ENCODE measurements at regions not wholly inside any gene's neighbourhood (a gene's known extent, or its start where the extent isn't known, plus 50 kb on each side); places are given as distances from the start of the nearest gene placed in this dataset.
"Not testable (repeated sequence)": the region's sequence is repeated elsewhere in the genome, so short reads cannot be mapped to it uniquely, and the experiment has no call there.

DNA sequence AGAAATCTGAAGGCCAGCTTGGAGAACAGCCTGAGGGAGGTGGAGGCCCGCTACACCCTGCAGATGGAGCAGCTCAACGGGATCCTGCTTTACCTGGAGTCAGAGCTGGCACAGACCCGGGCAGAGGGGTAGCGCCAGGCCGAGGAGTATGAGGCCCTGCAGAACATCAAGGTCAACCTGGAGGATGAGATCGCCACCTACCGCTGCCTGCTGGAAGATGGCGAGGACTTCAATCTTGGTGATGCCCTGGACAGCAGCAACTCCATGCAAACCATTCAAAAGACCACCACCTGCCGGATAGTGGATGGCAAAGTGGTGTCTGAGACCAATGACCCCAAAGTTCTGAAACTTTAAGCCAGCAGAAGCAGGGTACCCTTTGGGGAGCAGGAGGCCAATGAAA, 318.4 kb downstream of the ZFHX3 start:
- not testable (repeated sequence) for H3K27ac ChIP-seq, H3K4me1 ChIP-seq, H3K4me3 ChIP-seq, H3K27me3 ChIP-seq, H3K36me3 ChIP-seq, ATAC-seq
- peaks cover 0 to 16% (median 0%) of the 10 kb centered on the region in 3 donors for H3K9me3 ChIP-seq
- WGBS, 2 donors (ENCODE audit: low coverage in 1 of 2): 97 to 100% methylated on average over 1 to 6 of the region's 9 CpGs

DNA sequence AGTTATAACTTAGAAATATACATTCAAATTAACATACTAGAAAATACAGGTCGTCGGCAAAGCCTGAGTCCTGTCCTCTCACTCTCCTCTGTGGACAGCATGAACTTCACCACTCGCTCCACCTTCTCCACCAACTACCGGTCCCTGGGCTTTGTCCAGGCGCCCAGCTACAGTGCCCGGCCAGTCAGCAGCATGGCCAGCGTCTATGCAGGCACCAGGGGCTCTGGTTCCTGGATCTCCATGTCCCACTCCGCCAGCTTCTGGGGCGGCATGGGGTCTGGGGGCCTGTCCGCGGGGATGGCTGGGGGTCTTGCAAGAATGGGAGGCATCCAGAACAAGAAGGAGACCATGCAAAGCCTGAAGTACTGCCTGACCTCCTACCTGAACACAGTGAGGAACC, 319.4 kb downstream of the ZFHX3 start:
- TF ChIP-seq, protein P1, sequence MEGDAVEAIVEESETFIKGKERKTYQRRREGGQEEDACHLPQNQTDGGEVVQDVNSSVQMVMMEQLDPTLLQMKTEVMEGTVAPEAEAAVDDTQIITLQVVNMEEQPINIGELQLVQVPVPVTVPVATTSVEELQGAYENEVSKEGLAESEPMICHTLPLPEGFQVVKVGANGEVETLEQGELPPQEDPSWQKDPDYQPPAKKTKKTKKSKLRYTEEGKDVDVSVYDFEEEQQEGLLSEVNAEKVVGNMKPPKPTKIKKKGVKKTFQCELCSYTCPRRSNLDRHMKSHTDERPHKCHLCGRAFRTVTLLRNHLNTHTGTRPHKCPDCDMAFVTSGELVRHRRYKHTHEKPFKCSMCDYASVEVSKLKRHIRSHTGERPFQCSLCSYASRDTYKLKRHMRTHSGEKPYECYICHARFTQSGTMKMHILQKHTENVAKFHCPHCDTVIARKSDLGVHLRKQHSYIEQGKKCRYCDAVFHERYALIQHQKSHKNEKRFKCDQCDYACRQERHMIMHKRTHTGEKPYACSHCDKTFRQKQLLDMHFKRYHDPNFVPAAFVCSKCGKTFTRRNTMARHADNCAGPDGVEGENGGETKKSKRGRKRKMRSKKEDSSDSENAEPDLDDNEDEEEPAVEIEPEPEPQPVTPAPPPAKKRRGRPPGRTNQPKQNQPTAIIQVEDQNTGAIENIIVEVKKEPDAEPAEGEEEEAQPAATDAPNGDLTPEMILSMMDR (IDR thresholded peaks at IDR 0.05): no peak
- TF ChIP-seq EP300 (IDR thresholded peaks at IDR 0.05): no peak
- TF ChIP-seq POLR2A (IDR thresholded peaks at IDR 0.05): no peak
- H3K4me1 ChIP-seq: no peaks in the 10 kb centered on the region
- H3K27ac ChIP-seq: no peak overlapping the region
- H3K4me3 ChIP-seq: no peak overlapping the region
- H3K27me3 ChIP-seq: no peaks in the 10 kb centered on the region
- WGBS, 2 donors (ENCODE audit: low coverage in 1 of 2): 93% methylated on average over 3 of the region's 11 CpGs; no CpG with 5 or more reads in 1 of the 2 donors
- no peaks in the 10 kb centered on the region for H3K36me3 ChIP-seq
- peaks cover 0 to 10% (median 0%) of the 10 kb centered on the region in 3 donors for H3K9me3 ChIP-seq
- no peak for ATAC-seq

DNA sequence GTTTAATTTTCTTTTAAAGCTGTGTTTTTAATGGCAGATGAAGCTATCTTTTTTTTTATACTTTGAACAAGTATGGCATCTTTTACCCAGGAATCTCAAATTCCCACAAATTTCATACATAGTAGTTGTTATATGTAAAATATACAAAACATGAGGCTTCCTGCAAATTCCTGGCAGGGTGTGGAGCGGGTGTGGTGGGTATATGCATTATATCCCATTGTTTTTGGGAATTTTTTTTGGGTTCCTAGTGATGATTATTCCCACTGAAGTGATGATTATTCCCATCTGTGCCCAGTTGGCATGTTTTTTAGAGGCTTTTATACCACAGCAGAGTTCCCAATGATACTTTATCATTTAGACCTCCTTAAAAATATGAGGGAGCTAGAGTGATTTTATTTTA, 320.4 kb downstream of the ZFHX3 start:
- Histone ChIP-seq H3K27me3 (no peaks in the 10 kb centered on the region), H3K4me3 (no peak overlapping the region), H3K27ac (no peak overlapping the region), H3K9me3 (peaks cover 0 to 6% (median 0%) of the 10 kb centered on the region in 3 donors), H3K36me3 (no peaks in the 10 kb centered on the region), H3K4me1 (no peaks in the 10 kb centered on the region)
- 86 to 100% methylated on average over 1 of the region's 1 CpG for WGBS, 2 donors (ENCODE audit: low coverage in 1 of 2)
- ATAC-seq: no peak
- TF ChIP-seq POLR2AphosphoS5 (IDR thresholded peaks at IDR 0.05) (no peak), EP300 (IDR thresholded peaks at IDR 0.05) (no peak), POLR2A (IDR thresholded peaks at IDR 0.05) (no peak)
- TF ChIP-seq, protein P1 (IDR thresholded peaks at IDR 0.05): no peak

DNA sequence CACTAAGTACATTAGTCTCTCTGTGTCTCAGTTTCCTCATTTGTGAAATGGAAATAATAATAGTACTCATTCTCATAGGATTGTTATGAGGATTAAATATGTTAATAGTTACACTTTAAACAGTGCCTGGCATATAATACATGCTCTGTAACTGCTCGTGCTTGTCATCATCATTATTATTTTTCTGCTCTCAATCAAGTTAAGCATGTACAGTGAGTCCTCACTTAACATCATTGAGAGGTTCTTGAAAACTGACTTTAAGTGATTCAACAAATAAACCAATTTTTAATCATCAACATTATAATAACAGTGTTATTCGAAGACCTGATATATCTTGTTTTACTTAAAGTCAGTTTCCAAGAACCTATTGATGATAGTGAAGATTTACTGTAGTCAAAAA, 322.3 kb downstream of the ZFHX3 start:
- Histone ChIP-seq H3K27ac (no peak overlapping the region), H3K9me3 (no peaks in the 10 kb centered on the region), H3K27me3 (no peaks in the 10 kb centered on the region), H3K36me3 (no peaks in the 10 kb centered on the region), H3K4me1 (no peaks in the 10 kb centered on the region), H3K4me3 (no peak overlapping the region)
- no peak for ATAC-seq
- 89 to 100% methylated on average over 2 of the region's 2 CpGs for WGBS, 2 donors (ENCODE audit: low coverage in 1 of 2)
- TF ChIP-seq, protein P1 (IDR thresholded peaks at IDR 0.05): no peak
- TF ChIP-seq POLR2A (IDR thresholded peaks at IDR 0.05) (no peak), EP300 (IDR thresholded peaks at IDR 0.05) (no peak), POLR2AphosphoS5 (IDR thresholded peaks at IDR 0.05) (no peak)

DNA sequence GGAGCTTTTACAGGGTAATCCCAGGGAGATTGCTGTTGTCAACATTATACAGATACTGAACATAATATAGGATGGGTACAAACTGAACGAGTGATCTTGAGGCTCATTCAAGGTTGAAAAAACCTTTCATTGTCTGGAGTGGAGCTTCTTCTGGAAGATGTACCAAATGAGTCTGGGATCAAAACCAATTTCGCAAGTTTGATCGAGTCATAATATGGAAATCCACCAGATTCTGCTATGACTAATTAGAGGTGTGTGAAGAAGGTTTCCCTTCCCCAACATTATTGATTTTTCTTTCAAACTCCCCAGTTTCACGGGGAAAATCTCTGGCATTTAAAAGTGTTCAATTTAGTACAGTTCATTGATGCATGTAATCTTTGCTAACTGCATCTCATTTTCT, 324.1 kb downstream of the ZFHX3 start:
- 79% methylated on average over 4 of the region's 4 CpGs for WGBS, 2 donors (ENCODE audit: low coverage in 1 of 2)
- TF ChIP-seq, protein P1 (IDR thresholded peaks at IDR 0.05): no peak
- no peak for TF ChIP-seq EP300 (IDR thresholded peaks at IDR 0.05)
- no peak for TF ChIP-seq POLR2AphosphoS5 (IDR thresholded peaks at IDR 0.05)
- TF ChIP-seq POLR2A (IDR thresholded peaks at IDR 0.05): no peak
- Histone ChIP-seq H3K36me3 (no peaks in the 10 kb centered on the region), H3K9me3 (no peaks in the 10 kb centered on the region), H3K4me1 (no peaks in the 10 kb centered on the region), H3K4me3 (no peak overlapping the region), H3K27ac (no peak overlapping the region), H3K27me3 (no peaks in the 10 kb centered on the region)
- no peak for ATAC-seq
